Adipocyte (in vitro differentiated cells): ENCODE measurements at regions not wholly inside any gene's neighbourhood (a gene's known extent, or its start where the extent isn't known, plus 50 kb on each side); places are given as distances from the start of the nearest gene placed in this dataset.

ENCODE experiments used
- DNase-seq: peaks from one replicate; pipeline ENCODE4 v3.0.0-alpha.2; 2015; ENCODE audit warnings: low read depth
- H3K27me3 ChIP-seq: replicated peaks from 2 replicates; pipeline ENCODE4 v1.7.0; 2013; ENCODE audit warnings: mild to moderate bottlenecking, low read length, moderate library complexity; ENCODE audit not compliant: control insufficient read depth, insufficient read depth
- H3K36me3 ChIP-seq: 2 replicates; pipeline ENCODE4 v1.7.0; 2013; ENCODE audit warnings: low read length, mild to moderate bottlenecking, moderate library complexity; ENCODE audit not compliant: control insufficient read depth, insufficient read depth, severe bottlenecking
- H3K4me1 ChIP-seq: 2 replicates; pipeline ENCODE4 v1.7.0; 2013; ENCODE audit warnings: mild to moderate bottlenecking, low read length, moderate library complexity; ENCODE audit not compliant: control insufficient read depth, insufficient read depth
- H3K4me3 ChIP-seq: 2 replicates; pipeline ENCODE4 v1.7.0; 2013; ENCODE audit warnings: mild to moderate bottlenecking, low read length, moderate library complexity
- H3K9ac ChIP-seq: 2 replicates; pipeline ENCODE4 v1.7.0; 2013; ENCODE audit warnings: mild to moderate bottlenecking, low read length, moderate library complexity
- H3K9me3 ChIP-seq: 2 replicates; pipeline ENCODE4 v1.7.0; 2013; ENCODE audit warnings: mild to moderate bottlenecking, low read length, moderate library complexity; ENCODE audit not compliant: control insufficient read depth

DNA sequence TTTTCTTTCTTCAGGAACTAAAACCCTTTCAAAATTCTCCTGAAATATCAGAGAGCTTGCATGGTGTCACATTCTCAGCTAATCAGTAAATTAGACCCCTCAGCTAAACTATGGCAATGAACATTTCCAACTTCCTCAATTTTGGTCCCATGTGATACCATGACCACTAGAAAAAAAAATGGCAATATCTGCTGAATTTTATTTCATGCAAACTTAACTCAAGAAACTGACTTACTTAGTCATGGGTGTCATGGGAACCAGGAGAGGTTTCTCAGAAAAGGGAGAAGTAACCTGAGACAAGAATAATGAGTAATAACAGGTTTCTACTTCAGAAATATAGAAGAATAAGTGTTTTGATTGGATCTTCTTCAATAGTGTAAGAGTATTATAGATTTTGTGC is 784.6 kb upstream of the ALCAM start:
- Histone ChIP-seq H3K4me3 (no peak overlapping the region), H3K27me3 (no peaks in the 10 kb centered on the region), H3K9me3 (peaks cover 14% of the 10 kb centered on the region), H3K9ac (no peak overlapping the region), H3K36me3 (no peaks in the 10 kb centered on the region), H3K4me1 (no peaks in the 10 kb centered on the region)
- DNase-seq = no peak

DNA sequence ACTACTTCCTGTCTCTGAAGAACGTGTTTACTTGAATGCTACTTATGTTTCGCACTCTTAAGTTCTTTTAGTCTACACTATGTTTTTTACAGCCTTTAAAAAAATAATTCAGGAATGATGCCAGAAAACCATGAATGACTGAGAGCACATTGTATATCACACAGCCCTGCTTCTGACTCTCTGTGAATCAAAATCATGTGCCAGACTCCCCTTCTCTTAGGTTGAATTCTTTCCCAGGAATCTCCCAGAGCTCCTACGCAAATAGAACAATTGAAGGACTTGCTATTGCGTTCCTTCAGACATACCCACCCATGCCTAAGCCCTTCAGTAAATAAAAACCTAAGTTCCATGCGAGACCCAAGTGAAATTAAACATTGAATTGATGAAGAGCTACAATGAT is 782.0 kb upstream of the ALCAM start:
- Histone ChIP-seq H3K4me1 (no peaks in the 10 kb centered on the region), H3K27me3 (no peaks in the 10 kb centered on the region), H3K4me3 (no peak overlapping the region), H3K36me3 (no peaks in the 10 kb centered on the region), H3K9me3 (peaks cover under 1% of the 10 kb centered on the region), H3K9ac (no peak overlapping the region)
- DNase-seq = no peak

DNA sequence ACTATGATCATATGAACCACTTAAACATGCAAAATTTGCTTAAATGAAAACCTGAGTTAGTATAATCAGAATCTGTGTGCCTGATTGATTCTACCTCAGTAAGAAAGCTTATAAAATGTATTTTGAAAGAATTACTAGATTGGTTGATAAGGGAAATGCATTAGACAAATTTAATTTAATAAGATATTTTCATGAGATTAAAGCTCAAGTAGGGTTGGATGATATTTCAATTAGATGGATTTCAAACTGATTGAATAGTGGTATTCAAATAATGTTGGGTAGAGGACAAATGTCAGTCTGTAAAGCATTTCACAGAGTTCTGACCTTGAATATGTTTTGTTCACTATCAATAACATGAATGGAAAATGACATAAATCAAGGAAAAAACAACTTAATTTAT is 780.4 kb upstream of the ALCAM start:
- H3K4me3 ChIP-seq = no peak overlapping the region
- H3K9ac ChIP-seq = no peak overlapping the region
- no peaks in the 10 kb centered on the region for H3K9me3 ChIP-seq
- H3K36me3 ChIP-seq = no peaks in the 10 kb centered on the region
- no peak for DNase-seq
- no peaks in the 10 kb centered on the region for H3K4me1 ChIP-seq
- no peaks in the 10 kb centered on the region for H3K27me3 ChIP-seq

DNA sequence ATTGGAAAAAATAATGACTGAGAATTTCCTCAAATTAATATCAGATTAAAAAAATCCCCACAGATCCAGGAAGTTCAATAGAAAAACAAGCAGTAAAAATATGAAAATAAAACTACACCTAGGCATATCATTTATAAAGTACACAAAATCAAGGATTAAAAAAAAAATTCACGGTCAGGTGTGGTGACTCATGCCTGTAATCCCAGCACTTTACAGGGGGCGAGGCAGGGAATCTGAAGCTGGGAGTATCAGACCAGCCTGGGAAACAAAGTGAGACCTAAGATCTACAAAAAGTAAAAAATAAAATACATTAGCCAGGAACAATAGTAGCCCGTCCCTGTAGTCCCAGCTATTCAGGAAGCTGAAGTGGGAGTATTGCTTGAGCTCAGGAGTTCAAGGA is 778.3 kb upstream of the ALCAM start:
- Histone ChIP-seq H3K36me3 (no peaks in the 10 kb centered on the region), H3K4me3 (no peak overlapping the region), H3K9ac (no peak overlapping the region), H3K4me1 (no peaks in the 10 kb centered on the region), H3K9me3 (no peaks in the 10 kb centered on the region), H3K27me3 (no peaks in the 10 kb centered on the region)
- DNase-seq = no peak

DNA sequence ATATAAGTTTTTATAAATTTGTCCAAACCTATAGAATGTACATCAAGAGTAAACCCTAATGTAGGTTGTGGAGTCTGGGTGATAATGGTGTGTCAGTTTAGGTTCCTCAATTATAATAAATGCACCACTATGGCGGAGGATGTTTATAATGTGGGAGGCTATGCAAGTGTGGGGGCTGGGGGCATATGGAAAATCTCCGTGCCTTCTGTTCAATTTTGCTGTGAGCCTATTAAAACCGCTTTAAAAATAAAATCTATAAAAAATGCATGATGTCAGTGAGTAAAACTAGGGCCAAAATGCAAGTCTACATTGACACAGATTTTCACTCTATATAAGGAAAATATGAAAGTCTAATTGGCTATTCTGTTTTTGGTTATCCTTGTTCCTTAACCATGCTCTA is 774.9 kb upstream of the ALCAM start:
- no peaks in the 10 kb centered on the region for H3K36me3 ChIP-seq
- no peaks in the 10 kb centered on the region for H3K27me3 ChIP-seq
- no peaks in the 10 kb centered on the region for H3K9me3 ChIP-seq
- DNase-seq = no peak
- no peak overlapping the region for H3K4me3 ChIP-seq
- no peak overlapping the region for H3K9ac ChIP-seq
- no peaks in the 10 kb centered on the region for H3K4me1 ChIP-seq

DNA sequence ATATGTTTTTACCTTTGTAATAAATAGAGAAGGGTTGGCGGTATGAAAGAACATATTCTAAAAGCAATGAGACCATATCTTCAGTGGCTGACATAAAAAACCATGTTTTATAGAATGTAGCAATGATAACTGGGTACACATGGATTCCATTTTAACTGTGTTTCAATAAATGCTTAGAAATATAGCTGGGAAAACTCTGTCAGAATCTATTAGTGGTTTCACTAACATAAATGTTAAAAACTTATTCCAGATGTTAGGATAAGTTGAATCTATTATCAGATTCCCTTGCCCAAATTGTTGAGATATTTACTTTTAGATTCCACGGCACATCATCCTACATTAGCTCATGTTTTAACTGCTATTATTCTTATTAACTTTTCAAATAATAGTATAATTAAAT is 772.2 kb upstream of the ALCAM start:
- H3K36me3 ChIP-seq = no peaks in the 10 kb centered on the region
- H3K27me3 ChIP-seq = no peaks in the 10 kb centered on the region
- H3K9me3 ChIP-seq = no peaks in the 10 kb centered on the region
- no peak overlapping the region for H3K4me3 ChIP-seq
- H3K4me1 ChIP-seq = no peaks in the 10 kb centered on the region
- DNase-seq = peak; percentile 48
- no peak overlapping the region for H3K9ac ChIP-seq

DNA sequence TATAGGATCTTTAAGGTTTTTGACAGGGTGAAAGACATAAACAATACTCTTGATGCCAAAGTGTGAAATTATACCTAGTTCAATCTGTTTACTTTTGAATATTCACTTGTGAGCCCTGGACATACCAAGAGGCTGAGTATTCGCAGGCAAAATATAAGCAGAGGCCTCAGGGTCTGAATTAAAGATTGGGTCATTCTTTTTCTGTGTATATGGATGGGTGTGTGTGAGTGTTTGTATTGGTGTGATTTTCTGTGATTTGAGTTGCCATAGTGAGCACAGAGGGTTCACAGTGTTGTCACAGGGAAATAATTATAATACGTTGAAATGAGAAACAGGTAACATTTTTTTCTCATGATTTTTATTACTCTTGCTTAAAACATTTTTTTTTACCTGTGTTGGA is 770.7 kb upstream of the ALCAM start:
- Histone ChIP-seq H3K4me3 (no peak overlapping the region), H3K36me3 (no peaks in the 10 kb centered on the region), H3K27me3 (no peaks in the 10 kb centered on the region), H3K9me3 (no peaks in the 10 kb centered on the region), H3K9ac (no peak overlapping the region), H3K4me1 (no peaks in the 10 kb centered on the region)
- peak; percentile 45 for DNase-seq

GRCh38 chr3:104596551-104596950 is 770.2 kb upstream of the ALCAM start:
- no peaks in the 10 kb centered on the region for H3K4me1 ChIP-seq
- H3K4me3 ChIP-seq = no peak overlapping the region
- H3K27me3 ChIP-seq = no peaks in the 10 kb centered on the region
- peak; percentile 64 for DNase-seq
- H3K9me3 ChIP-seq = no peaks in the 10 kb centered on the region
- no peaks in the 10 kb centered on the region for H3K36me3 ChIP-seq
- no peak overlapping the region for H3K9ac ChIP-seq

DNA sequence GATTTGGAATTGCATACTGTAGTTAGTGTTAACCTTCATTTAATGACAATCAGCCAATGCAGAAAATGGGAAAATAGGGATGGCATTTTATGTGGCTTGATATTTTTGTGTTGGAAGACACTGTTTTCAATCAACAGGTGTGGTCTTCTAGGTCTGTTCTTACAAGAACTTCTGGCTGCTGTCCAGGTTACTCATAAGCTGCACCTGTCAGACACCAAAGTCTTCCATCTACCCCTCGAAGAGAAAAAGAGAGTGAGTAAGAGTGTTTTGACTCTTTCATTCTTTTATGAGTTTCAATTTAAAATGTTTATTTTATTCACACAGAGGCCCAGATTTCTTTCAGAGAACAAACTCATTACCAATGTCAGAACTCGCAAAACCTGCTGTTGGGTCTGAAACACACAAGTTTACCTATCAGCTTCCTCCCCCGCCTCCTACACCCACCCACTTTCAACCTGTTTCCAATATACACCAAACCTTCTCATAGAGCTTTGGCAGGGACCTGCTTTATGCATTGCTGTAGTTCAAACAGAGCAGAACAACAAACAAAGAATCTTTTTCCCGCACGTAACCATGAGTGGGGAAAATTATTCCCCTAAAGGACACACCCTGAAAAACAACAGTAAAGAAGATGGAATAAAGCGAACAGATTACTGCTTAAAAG is 767.7 kb upstream of the ALCAM start:
- Histone ChIP-seq H3K9me3 (no peaks in the 10 kb centered on the region), H3K36me3 (no peaks in the 10 kb centered on the region), H3K9ac (no peak overlapping the region), H3K4me1 (no peaks in the 10 kb centered on the region), H3K4me3 (no peak overlapping the region), H3K27me3 (no peaks in the 10 kb centered on the region)
- DNase-seq = no peak

GRCh38 chr3:104604326-104605010 is 762.2 kb upstream of the ALCAM start:
- DNase-seq = peak; percentile 65

DNA sequence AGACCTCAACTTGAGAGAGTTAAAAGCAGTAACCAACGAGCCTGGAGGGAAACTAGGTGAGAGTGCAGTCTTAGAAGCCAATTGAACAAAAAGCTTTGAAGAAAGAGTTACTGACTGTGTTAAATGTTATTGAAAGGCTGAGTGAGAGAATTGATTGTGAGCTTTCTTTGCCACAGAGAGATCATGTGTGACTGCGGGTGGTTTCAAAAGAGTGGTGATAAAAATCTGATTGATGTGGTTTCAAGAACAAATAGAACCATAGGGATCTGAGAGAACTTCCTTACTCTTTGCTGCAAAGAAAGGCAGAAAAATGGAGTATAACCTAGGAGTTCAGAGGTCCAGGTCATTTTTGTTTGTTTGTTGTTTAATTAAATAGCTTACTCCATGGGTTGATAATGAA is 759.9 kb upstream of the ALCAM start:
- Histone ChIP-seq H3K9ac (no peak overlapping the region), H3K9me3 (no peaks in the 10 kb centered on the region), H3K27me3 (no peaks in the 10 kb centered on the region), H3K4me3 (no peak overlapping the region), H3K4me1 (peaks cover 7% of the 10 kb centered on the region), H3K36me3 (no peaks in the 10 kb centered on the region)
- no peak for DNase-seq

More at GRCh38 chr3:104604326-104605010, 762.2 kb upstream of the ALCAM start:
- Histone ChIP-seq H3K27me3 (no peaks in the 10 kb centered on the region), H3K4me3 (no peak overlapping the region), H3K9ac (no peak overlapping the region), H3K36me3 (no peaks in the 10 kb centered on the region), H3K9me3 (no peaks in the 10 kb centered on the region), H3K4me1 (peaks cover 7% of the 10 kb centered on the region)
